Fibroblast of upper back skin (primary cell): ENCODE measurements at regions not wholly inside any gene's neighbourhood (a gene's known extent, or its start where the extent isn't known, plus 50 kb on each side); places are given as distances from the start of the nearest gene placed in this dataset.
"Not testable (repeated sequence)": the region's sequence is repeated elsewhere in the genome, so short reads cannot be mapped to it uniquely, and the experiment has no call there.

ENCODE experiments used
- DNase-seq: peaks from one replicate; pipeline ENCODE4 v3.0.0-alpha.2; 2013

DNA sequence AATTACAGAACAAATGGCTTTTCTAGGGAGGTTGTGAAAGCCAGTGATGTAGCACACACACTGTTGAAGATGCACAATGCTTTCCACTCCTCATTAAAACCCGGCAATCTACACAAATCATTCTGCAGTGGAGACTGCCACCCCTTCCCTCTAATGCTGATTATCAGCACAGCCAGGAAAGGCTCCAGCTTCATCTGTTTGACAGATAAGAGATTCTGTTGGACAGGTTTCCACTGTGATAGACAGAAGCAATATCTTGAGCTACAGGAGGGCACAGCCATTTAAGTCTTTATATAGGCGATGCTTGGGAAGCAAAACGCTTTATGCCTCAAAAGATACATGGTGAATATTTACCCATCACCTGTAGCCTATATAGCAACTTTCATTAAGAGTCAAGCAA lies 555.6 kb downstream of the GLRX3 start:
- DNase-seq: no peak

DNA sequence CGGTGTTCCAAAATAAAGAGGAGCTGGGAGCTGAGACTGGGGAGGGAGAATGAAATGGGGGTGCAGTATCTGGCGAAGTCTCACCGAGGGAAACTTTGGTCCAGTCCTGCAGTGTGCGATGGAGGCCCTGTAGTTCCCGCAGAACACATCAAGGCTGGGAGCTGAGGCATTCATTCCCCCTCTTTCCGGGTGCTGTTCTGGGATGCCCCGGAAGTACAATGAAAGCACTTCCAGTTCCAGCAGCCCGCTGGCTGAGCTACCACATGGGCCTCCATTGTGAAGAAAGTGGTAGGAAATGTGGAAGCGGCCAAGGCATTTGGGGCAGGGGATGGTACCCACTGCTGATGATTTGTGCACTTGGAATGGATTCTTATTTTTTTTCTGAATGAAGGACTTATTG lies 560.7 kb downstream of the GLRX3 start:
- no peak for DNase-seq

DNA sequence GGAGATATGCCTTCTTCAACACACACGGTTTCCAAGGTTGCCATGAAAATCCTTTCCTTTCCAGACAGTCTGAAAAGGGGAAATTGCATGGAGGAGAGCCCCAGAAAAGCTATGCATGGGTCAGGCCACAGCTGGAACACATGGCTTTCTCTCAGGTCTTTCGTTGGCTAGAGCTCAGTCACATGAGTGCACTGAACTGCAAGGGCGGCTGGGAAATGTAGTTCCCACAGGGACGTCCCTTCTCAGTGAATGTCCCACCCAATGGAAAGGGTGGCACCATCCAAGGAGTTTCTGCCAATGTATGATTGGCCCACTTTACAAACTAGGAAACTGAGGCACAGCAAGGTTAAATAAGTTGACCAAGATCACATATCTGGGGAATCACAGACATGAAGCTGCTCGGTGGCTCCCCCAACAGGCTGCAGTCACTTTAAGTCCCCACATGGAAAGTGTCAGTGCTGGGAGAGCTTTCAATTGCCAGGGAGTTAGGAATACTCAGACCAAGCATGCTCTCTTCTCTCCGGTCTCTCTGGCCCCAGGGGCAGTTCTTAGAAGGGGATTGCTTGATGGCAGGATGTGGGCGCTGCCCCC lies 571.3 kb downstream of the GLRX3 start:
- DNase-seq: no peak

DNA sequence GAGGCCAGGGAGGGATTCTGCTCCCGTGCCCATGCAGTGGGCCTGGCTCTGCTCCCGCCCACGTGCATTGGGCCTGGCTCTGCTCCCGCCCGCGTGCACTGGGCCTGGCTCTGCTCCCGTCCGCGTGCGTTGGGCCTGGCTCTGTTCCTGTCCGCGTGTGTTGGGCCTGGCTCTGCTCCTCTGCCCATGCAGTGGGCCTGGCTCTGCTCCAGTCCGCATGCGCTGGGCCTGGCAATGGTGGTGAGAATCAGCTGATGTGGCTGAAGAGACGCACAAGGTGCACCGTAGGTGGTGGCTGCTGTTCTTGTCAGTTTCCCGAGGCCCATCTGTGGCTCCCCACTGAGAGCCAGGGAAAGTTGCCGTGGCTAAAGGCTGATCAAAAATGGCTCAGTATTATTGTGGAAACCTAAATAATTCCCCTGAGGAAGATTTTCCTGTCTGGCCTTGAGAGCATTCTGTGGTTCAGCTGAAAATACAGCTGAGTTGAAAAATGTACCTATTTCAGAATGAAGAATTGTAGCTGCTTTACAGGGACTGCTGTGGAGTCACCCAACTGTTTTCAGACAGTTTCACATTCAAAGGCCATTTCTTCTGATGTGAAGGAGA lies 572.4 kb downstream of the GLRX3 start:
- no peak for DNase-seq

DNA sequence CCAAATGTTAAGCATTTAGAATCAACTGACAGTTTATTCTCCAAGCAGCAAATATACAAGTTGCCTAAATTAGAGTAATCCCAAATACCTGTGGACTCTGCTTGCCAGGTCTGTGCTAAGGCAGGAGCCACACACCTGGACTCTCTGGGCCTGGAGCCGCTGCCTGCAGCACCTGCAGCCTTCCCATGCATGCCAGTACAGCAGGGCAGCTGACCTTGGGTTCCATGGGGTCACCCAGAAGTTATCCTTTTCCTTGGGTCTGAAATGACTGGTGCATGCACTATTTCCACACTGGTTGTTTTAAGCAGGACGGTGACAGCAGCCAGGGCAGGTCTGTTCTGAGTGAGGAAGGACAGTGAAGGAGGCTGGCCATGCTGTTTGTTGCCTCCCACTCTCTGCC lies 573.2 kb downstream of the GLRX3 start:
- no peak for DNase-seq

DNA sequence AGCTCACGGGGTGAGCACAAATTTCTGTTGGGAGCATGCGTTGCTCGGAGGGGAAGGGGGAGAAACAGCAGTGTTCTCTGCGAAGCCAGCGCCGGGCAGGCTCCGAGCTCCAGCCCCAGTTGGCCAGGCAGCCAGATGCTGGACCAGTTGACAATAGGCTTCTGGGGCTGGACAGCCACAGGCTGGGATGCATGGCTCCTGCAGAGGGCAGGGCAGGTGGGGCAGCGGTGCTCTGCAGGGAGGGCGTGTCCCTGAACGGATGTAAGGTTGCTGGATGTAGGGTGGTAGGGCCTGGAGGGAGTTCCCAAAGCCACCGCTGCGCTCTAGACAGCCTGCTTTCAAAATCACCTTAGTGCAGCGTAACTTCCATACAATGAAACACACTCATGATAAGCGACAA lies 574.9 kb downstream of the GLRX3 start:
- no peak for DNase-seq

DNA sequence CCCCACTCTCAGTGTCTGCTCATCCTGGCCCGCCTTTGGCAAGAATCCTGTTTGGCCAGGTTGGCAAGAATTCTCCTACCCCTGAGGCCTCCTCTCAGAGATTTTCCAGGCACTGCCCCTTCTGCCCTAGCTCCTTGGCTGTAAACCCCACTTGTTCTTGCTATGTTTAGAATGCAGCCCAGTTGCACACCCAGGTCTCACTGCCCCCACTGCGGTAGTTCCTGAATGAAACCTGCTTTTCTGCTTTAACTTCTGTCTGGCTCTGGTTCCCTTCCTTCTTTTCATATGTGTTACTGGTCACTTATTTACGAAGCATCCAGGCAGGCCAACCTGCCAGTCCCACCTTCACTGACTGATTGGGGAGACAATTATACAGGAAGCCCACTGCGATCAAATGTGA lies 576.9 kb downstream of the GLRX3 start:
- DNase-seq: no peak

DNA sequence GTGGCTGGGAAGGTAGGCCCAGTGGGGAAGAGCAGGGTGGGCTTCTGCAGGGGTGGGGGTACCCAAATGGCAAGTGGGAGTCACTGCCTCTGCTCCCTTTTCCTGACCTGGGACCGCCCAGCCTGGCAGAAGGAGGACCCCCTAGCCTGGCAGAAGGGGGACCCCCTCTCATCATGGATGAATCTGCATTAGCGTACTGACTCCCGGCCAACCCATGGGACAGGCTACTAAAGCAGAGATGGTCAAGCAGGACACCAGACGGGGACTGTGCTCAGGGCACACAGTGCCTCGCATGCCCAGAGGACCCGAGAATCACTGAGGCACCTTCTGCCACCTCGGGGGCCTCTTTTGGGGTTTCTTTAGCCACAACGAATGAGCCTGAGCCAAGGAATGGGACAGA lies 577.5 kb downstream of the GLRX3 start:
- DNase-seq: no peak

DNA sequence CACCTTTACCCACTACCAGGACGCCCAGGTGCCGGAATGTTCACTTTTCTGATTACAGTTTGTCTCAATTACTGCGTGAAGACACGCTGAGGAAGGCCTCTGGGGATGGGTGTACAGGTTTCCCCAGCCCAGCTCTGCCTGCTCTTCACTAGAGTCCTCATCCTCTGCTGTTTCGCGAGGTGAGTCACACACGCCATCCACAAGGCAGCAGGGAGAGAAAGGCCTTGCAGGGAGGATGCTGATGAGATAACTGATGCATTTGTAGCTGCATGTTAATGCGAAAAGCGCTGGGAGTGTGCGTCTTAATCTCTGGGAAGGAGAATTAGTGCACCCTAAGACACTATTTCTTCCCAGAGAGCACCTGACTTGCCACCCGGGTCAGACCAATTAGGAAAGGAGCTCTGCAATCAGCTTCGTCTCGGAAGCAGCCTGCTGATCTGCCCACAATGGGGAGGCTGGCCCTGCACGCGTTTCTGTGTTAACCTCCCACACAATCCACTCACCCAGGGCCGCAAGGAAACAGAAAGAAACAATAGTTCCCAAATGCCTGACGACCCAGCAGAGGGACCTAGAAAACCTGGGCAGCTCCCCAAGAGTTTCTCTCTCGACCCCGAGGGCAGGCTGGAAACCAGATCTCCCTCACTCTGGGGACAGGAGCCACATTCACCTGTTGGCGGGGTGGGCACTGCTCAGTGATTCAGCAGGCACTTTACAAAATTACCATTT lies 578.7 kb downstream of the GLRX3 start:
- no peak for DNase-seq

DNA sequence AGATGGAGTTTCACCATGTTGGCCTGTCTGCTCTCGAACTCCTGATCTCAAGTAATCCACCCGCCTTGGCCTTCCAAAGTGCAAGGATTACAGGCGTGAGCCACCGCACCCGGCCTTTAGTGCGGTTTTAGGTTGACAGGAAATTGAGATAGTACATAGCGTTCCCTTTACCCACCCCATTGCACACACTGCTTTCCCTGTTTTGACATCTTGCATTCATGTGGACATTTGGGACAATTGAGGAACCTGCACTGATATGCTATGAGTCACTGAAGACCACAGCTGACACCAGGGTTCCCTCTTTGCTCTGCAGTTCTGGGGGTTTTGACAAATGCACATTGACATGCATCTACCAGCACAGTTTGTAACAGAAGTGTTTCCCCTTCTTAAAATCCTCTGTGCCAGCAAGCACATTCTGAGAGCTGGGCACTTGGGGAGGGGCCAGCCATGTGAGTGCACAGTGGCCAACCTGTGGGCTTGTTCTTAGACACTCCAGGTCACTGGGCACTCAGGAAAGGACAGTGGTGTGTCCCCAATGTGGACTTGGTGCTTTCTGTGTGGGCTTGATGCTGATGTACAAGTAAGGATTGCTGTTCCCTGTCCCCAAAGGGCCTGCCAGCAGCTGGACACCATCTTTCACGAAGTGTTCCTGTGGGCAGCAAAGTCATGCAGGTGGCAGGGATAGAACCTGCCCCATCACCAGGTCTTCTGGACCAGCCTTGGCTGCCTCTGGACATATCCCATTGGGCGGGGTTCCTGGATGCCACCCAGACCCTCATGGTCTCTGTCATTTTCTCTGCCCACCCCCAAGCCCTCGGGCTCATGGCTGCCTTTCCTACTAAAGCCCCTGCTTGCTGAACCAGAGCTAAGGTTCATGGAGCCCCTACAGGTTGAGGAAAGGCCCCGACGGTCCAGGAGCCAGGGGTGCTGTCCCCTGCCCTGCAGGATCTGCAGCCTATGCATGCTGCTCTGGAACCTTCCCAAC lies 579.8 kb downstream of the GLRX3 start:
- no peak for DNase-seq

DNA sequence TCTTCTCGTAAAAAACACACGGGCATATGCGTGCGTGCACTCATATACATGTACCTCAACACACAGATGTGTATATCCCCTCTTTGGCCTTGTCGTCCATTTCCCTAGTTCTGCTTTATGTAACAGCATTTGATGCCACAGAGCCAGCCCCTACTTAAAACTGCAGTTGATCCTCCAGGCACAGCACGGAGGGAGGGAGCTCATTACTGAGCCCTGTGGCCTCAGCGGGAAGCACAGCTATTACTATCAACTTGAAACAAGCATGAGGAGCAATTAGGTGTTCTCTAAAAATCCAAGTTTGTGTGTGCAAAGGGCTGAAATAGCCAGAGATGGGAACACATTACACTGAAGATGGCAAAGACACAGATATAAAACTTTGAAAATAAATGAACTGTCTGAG lies 580.9 kb downstream of the GLRX3 start:
- no peak for DNase-seq

DNA sequence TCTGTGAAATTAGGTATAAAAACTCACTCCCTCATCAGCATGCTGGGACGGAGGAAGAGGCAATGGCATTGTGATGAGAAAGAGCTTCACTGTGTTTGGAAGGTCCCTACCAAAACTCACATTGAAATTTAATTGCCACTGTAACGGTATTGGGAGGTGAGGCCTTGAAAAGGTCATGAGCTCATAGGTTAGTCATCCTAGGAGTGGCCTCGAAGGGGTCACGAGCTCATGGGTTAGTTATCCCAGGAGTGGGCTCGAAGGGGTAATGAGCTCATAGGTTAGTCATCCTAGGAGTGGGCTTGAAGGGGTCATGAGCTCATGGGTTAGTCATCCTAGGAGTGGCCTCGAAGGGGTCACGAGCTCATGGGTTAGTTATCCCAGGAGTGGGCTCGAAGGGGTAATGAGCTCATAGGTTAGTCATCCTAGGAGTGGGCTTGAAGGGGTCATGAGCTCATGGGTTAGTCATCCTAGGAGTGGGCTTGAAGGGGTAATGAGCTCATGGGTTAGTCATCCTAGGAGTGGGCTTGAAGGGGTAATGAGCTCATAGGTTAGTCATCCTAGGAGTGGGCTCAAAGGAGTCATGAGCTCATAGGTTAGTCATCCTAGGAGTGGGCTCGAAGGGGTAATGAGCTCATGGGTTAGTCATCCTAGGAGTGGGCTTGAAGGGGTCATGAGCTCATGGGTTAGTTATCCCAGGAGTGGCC lies 582.7 kb downstream of the GLRX3 start:
- not testable (repeated sequence) for DNase-seq

DNA sequence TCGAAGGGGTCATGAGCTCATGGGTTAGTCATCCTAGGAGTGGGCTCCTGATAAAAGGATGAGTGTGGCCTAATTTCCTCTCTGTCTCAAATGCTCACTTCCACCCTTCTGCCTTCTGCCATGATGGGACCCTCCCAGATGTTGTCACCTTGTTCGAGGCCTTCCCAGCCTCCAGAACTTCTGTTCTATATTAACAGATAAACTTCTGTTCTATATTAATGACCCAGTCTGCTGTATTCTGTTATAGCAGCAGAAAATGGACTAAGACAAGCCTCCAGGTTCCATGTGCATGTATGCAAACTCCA lies 583.2 kb downstream of the GLRX3 start:
- no peak for DNase-seq

DNA sequence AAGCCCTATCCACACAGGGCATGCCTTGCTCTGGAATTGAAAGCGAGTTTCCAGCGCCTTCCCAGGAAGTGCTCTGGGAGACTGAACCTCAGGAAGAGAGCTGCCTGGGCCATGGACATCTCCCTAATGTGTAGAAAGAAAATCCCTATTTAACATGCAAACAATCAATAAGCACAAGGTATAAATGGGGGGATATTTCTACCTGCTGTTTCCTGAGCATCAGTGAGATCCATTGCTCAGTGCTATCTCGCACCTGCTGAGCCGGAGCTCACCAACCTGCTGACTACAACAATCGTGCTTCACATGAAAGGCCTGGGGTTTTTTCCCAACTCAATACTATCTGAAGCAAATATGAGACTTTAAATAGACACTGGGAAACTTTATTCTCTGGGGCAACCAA lies 584.0 kb downstream of the GLRX3 start:
- no peak for DNase-seq

DNA sequence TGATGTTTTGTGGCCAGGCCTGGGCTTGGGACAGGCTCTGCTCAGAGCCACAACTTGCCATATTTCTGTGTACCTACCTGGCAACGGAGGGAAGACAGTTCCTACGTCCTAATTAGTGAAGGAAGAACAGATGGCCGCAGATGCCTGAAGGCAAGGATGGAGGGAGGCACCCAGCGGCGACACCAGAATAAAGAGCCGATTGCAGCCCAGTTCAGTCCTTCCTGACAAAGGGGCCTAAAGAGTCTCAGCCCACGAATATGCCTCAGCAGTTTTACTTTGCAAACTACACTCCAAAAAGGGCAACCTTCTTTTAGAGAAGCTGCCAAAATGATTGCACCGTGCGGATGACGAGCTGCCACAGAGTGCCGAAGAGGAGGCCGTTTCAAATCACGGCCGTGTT lies 585.8 kb downstream of the GLRX3 start:
- DNase-seq: no peak

DNA sequence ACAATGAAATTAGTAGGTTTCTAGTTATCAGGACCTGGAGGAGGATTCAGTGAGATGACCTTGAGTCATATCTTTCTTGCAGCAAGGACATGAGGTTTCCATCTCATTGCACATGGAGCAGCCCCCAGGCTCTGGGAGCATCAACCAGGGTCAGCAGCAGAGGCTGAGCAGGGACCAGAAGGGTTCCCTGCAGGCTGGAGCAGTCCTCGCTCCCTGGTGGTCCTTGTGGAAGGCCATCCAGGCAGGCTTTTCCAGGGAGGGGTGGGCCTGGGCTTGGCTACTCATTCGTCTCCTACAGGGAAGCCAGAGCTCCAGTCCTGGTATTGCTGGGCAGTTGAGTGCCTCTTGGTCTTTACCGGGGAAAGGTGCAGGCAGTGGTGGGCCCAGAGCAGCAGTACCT lies 587.5 kb downstream of the GLRX3 start:
- no peak for DNase-seq

DNA sequence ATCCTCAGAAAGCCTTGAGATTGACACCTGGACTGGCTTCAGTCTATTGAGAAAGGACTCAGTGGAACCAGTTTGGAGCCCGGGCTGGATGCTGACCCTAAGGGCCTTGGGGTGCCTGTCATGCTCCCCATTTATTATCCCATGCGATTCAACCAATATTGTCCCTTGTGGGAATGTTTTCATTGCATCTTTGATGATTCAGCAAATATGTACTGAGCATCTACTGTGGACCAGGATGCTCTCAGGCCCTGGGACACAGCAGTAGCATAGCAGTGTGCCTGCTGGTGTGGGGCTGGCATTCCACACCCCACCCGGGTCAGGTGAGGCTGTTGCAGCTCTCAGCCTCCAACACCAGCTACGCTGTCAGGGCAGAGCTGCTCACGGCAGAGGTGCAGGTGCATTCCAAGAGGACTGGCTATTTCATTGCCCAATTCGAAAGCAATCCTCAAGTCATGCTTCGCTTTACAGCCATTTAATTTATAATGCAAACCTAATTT lies 586.0 kb downstream of the TCERG1L start:
- DNase-seq: no peak

DNA sequence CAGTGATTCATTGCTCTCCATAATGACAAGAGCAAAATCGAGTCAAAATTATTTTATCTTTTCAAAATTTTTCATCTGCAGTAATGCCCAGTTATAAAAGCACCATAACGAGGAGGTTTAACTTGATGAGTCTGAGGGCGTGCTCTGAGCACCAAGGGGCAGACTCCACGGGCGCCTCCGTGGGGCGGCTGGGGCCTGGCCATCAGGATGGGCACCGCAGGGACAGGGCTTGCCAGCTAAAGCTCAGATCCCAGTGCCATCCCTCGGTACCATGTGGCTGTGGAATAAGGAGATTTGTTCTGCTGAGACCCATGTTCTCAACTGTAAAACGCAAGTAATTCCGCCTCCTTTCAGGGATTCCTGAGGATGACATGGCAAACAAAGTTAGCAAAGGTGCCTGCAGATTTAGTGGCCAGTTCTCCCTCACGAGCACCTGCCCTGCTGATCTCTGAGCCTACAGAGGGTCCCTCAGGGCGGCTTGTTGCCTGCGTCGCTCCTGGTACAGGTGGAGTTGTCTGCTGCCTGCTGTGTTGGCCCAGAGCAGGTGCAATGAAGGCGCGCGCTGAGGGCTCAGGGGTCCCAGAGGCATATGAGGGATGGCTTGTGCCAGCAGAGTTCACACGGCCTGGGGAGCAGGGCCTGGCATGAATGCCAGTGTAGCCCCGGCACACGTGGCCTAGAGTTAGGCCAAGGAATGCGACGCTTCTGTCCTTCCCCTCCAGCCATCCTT lies 584.4 kb downstream of the TCERG1L start:
- no peak for DNase-seq

DNA sequence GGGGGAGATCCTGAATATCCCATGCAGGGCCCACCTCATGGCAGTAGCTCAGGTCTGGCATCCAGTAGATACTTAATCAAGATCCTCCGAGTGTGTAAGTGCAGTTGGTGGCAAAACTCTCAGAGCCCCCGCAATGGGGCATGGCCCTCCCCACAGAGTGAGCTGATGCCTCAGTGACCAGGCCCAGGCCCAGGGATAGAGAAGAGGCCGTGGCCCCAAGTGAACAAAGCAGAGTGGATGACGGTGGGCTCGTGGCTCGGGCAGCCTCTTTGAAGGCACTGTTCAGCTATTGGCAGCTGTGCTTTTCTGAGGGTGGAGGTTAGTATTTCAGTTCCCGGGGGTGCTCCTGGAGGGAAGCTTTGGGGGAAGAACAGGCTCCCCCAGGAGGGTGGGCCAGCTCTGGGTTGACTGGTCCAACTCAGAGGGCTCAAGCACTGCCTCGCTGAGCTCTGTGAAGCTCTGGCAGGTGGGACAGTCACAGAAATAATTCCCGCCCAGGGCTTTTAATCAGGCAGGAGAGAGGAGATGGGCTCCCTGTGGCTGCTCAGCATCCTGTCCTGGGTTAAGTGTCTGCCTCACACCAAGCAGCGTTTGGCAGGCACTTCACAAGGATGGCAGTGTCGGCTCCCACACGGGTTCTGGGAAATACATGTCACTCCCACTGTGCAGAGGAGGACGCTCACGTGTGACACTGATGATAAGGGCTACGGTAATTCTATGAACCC lies 583.6 kb downstream of the TCERG1L start:
- no peak for DNase-seq

DNA sequence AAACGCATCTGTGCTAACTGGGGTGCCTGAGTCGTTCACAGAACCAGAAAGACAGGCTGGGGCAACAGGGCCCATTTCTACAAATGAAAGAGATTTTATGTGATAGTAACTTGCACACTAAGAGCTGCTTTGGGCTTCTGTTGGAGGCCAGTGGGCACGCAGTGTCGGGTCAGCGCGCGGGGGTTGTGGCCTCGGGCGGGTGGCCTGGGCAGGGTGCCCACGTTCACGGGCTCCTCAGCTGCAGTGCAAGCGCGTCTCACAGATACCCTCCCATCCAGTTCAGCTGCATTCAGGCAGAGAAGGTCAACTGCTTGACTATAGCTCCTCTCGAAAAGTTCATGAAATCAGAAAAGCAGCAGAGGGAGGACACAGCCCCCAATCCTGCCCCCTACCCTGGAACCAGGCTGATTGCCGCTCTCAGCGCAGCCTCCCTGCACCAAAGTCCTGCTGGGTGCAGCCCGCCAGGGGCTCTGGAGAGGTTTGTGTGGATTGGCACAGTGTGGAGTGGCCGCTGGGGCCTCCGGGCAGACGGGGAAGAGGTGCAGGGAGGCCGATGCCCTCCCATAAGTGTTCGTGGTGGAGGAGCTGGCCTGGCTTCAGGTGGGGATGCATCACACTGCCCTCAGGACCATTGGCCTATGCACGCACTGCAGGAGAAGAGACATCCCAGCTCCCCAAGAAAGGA lies 582.8 kb downstream of the TCERG1L start:
- no peak for DNase-seq

DNA sequence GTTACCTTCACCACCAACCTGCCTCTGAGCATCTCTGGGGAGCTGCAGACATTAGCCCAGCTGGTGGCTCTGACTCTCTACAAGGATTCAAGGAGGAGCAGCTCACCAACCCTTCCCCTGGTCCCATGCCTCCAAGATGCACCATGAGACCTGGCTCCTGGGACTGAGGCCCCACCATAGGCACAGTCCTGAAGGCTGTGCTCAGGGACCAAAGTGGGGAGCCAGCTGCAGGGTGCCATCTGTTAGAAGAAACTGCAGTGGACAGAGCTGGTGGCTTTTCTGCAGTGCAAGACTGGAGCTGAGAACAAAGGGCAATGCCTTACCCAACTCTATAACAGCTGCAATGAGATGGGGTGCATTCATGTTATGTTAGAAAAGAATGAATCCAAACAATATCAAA lies 581.6 kb downstream of the TCERG1L start:
- DNase-seq: no peak
